Esophagus (tissue), 2 donors: ENCODE measurements at regions not wholly inside any gene's neighbourhood (a gene's known extent, or its start where the extent isn't known, plus 50 kb on each side); places are given as distances from the start of the nearest gene placed in this dataset.

Source experiments
- H3K27ac ChIP-seq, 2 donors: one replicate each; pipeline ENCODE4 v1.5.1; 2013; ENCODE audit warnings: low read depth in 2 of 2, mild to moderate bottlenecking in 2 of 2, inconsistent platforms in 1 of 2, low read length in 1 of 2, moderate library complexity in 1 of 2
- H3K27me3 ChIP-seq, 2 donors: one replicate each; pipeline ENCODE4 v1.6.1; 2013; ENCODE audit warnings: low read length in 2 of 2, control low read depth in 1 of 2, mild to moderate bottlenecking in 1 of 2; ENCODE audit not compliant: insufficient read depth in 2 of 2, control insufficient read depth in 1 of 2
- H3K36me3 ChIP-seq, 2 donors: one replicate each; pipeline ENCODE4 v1.6.1; 2013; ENCODE audit warnings: low read length in 1 of 2; ENCODE audit not compliant: control insufficient read depth in 2 of 2, insufficient read depth in 2 of 2
- H3K4me1 ChIP-seq, 2 donors: one replicate each; pipeline ENCODE4 v1.6.1; 2013; ENCODE audit warnings: low read length in 1 of 2; ENCODE audit not compliant: control insufficient read depth in 2 of 2, insufficient read depth in 2 of 2
- H3K4me3 ChIP-seq, 2 donors: one replicate each; pipeline ENCODE4 v1.5.1; 2013; ENCODE audit warnings: low read length in 2 of 2, mild to moderate bottlenecking in 2 of 2, low read depth in 1 of 2, moderate library complexity in 1 of 2
- H3K9me3 ChIP-seq, 2 donors: one replicate each; pipeline ENCODE4 v1.6.1; 2013; ENCODE audit warnings: mild to moderate bottlenecking in 2 of 2, low read depth in 1 of 2, low read length in 1 of 2, moderate library complexity in 1 of 2; ENCODE audit not compliant: control insufficient read depth in 2 of 2, insufficient read depth in 1 of 2
- WGBS, 2 donors: extraction: QIAGEN DNeasy Blood & Tissue Kit; methylation state at CpG; one replicate each; pipeline ENCODE4 v1.1.7; 2013; 5-methylcytosine and 5-hydroxymethylcytosine counted together
- donor health status: healthy with polysubstance abuse.
- donor health status: Bipolar disorder and iron deficiency.

GRCh38 chr13:74990992-74991391 lies 491.0 kb downstream of the TBC1D4 start:
- no peaks in the 10 kb centered on the region for H3K27me3 ChIP-seq
- H3K4me1 ChIP-seq, result no peaks in the 10 kb centered on the region
- no peak overlapping the region for H3K27ac ChIP-seq
- no peaks in the 10 kb centered on the region for H3K36me3 ChIP-seq
- WGBS, 2 donors, result 86 to 91% methylated on average over 2 of the region's 2 CpGs
- no peak overlapping the region for H3K4me3 ChIP-seq
- no peaks in the 10 kb centered on the region for H3K9me3 ChIP-seq

GRCh38 chr13:74987124-74987690 lies 494.8 kb downstream of the TBC1D4 start:
- no peak overlapping the region for H3K27ac ChIP-seq
- H3K4me1 ChIP-seq, result no peaks in the 10 kb centered on the region
- no peaks in the 10 kb centered on the region for H3K9me3 ChIP-seq
- H3K4me3 ChIP-seq, result no peak overlapping the region
- H3K27me3 ChIP-seq, result no peaks in the 10 kb centered on the region
- no peaks in the 10 kb centered on the region for H3K36me3 ChIP-seq

GRCh38 chr13:74986609-74987008 lies 495.4 kb downstream of the TBC1D4 start:
- Histone ChIP-seq H3K27me3 (no peaks in the 10 kb centered on the region), H3K36me3 (no peaks in the 10 kb centered on the region), H3K4me1 (no peaks in the 10 kb centered on the region), H3K27ac (no peak overlapping the region), H3K4me3 (no peak overlapping the region), H3K9me3 (no peaks in the 10 kb centered on the region)
- 54 to 60% methylated on average over 2 of the region's 2 CpGs for WGBS, 2 donors

- no peaks in the 10 kb centered on the region for H3K36me3 ChIP-seq
- no peaks in the 10 kb centered on the region for H3K9me3 ChIP-seq
- H3K27ac ChIP-seq, result no peak overlapping the region
- 64 to 80% methylated on average over 2 of the region's 2 CpGs for WGBS, 2 donors
- H3K4me1 ChIP-seq, result no peaks in the 10 kb centered on the region
- no peaks in the 10 kb centered on the region for H3K27me3 ChIP-seq
- H3K4me3 ChIP-seq, result no peak overlapping the region
These were observed 502.3 kb downstream of the TBC1D4 start for GRCh38 chr13:74979703-74980102.

- H3K27ac ChIP-seq, result no peak overlapping the region
- no peaks in the 10 kb centered on the region for H3K4me1 ChIP-seq
- no peaks in the 10 kb centered on the region for H3K27me3 ChIP-seq
- WGBS, 2 donors, result 66 to 71% methylated on average over 6 of the region's 6 CpGs
- no peaks in the 10 kb centered on the region for H3K9me3 ChIP-seq
- H3K36me3 ChIP-seq, result no peaks in the 10 kb centered on the region
- no peak overlapping the region for H3K4me3 ChIP-seq
These were observed 503.4 kb downstream of the TBC1D4 start for GRCh38 chr13:74978591-74978990.

- 89 to 98% methylated on average over 1 of the region's 1 CpG for WGBS, 2 donors
- no peaks in the 10 kb centered on the region for H3K9me3 ChIP-seq
- H3K27me3 ChIP-seq, result no peaks in the 10 kb centered on the region
- H3K4me1 ChIP-seq, result no peaks in the 10 kb centered on the region
- no peak overlapping the region for H3K4me3 ChIP-seq
- H3K36me3 ChIP-seq, result no peaks in the 10 kb centered on the region
- no peak overlapping the region for H3K27ac ChIP-seq
These were observed 504.5 kb downstream of the TBC1D4 start for GRCh38 chr13:74977498-74977897.

GRCh38 chr13:74975111-74975510 lies 506.9 kb downstream of the TBC1D4 start:
- Histone ChIP-seq H3K4me1 (no peaks in the 10 kb centered on the region), H3K36me3 (no peaks in the 10 kb centered on the region), H3K4me3 (no peak overlapping the region), H3K9me3 (no peaks in the 10 kb centered on the region), H3K27ac (no peak overlapping the region), H3K27me3 (no peaks in the 10 kb centered on the region)
- WGBS, 2 donors, result 61 to 63% methylated on average over 2 of the region's 2 CpGs

GRCh38 chr13:74973935-74974879 lies 507.8 kb downstream of the TBC1D4 start:
- Histone ChIP-seq H3K4me3 (no peak overlapping the region), H3K9me3 (no peaks in the 10 kb centered on the region), H3K27me3 (no peaks in the 10 kb centered on the region), H3K36me3 (no peaks in the 10 kb centered on the region), H3K27ac (no peak overlapping the region), H3K4me1 (no peaks in the 10 kb centered on the region)
- WGBS, 2 donors, result 57 to 58% methylated on average over 5 of the region's 5 CpGs

- Histone ChIP-seq H3K27me3 (no peaks in the 10 kb centered on the region), H3K27ac (no peak overlapping the region), H3K9me3 (no peaks in the 10 kb centered on the region), H3K4me3 (no peak overlapping the region), H3K36me3 (no peaks in the 10 kb centered on the region), H3K4me1 (no peaks in the 10 kb centered on the region)
- WGBS, 2 donors, result 33 to 56% methylated on average over 1 of the region's 1 CpG
These were observed 512.5 kb downstream of the TBC1D4 start for GRCh38 chr13:74969419-74969818.
